ENCODE measurements at regions not wholly inside any gene's neighbourhood (a gene's known extent, or its start where the extent isn't known, plus 50 kb on each side); places are given as distances from the start of the nearest gene placed in this dataset.

DNA sequence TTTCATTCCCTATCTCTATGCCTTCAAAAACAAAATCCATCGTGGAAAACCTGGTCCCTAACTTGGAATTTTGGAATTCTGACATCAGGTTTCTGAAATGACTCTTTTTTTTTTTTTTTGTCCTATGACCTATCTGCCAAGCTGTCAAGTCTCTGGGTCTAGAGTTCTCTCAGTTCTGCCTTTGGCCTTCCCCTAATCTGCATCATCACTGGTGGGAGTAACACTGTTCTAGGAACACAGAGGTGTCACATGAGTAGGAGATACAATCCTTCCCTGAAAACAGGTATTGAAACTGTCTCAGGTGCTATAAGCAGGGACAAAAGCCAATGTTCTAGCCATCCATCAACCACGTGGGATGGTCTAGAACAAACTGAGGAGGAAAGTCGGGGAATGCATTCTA is 142.0 kb upstream of the ATP1B1 start:
- DNase-seq (ENCODE audit: low spot score), result no peak

- DNase-seq (ENCODE audit: low spot score), result no peak
Measured at GRCh38 chr1:168966217-168966616, 140.3 kb upstream of the ATP1B1 start.

DNA sequence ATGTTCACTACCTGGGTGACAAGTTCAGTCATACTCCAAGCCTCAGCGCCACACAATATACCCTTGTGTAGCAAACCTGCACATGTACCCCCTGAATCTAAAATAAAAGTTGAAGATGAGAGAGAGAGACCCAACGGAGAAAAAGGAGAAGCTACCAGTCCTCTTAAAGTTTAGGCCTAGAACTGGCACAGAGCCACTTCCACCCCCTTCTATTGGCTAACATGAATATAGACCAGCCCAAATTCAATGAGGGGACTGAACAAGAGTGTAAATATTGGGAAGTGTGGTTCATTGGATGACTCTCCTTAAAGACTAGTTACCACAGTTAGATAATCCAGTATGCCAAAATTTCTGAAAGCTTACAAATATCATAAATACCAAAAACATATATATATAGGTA is 139.9 kb upstream of the ATP1B1 start:
- no peak for DNase-seq (ENCODE audit: low spot score)

GRCh38 chr1:168970926-168971659 is 135.4 kb upstream of the ATP1B1 start:
- no peak for DNase-seq (ENCODE audit: low spot score)

DNA sequence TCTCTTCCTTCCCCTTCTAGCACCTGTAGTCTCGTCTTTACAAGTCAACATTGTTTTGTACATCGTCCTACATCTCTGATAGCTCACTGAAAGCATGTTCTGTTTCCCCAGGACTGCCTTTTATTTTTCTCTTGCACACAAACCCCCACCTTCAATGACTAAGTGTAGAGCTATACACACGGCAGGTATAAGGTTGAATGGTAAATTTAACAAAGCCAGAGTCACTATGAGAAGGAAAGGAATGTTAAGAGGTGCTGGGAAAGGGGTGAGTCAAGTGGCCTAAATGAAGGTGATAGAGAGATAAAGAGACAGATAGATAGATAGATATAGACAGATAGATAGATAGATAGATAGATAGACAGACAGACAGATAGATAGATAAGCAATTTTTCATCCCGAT is 134.3 kb upstream of the ATP1B1 start:
- no peak for DNase-seq (ENCODE audit: low spot score)

- no peak for DNase-seq (ENCODE audit: low spot score)
Measured at GRCh38 chr1:168972887-168973286, 133.6 kb upstream of the ATP1B1 start.

GRCh38 chr1:168974117-168974516 is 132.4 kb upstream of the ATP1B1 start:
- no peak for DNase-seq (ENCODE audit: low spot score)

DNA sequence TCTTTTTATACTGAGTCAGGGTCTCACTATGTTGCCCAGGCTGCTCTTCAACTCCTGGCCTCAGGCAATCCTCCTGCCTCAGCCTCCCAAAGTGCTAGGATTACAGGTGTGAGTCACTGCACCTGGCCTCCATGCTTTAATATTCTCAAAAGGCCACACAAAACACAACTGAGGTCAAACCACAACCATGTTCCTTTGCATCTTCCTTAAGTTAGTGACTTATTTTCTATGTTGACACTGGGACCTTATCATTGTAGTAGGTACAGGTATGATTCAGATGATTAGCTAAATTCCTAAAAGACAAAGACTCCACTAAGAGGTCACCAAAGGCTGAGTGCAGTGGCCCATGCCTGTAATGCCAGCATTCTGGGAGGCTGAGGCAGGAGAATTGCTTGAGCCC is 131.9 kb upstream of the ATP1B1 start:
- no peak for DNase-seq (ENCODE audit: low spot score)

DNA sequence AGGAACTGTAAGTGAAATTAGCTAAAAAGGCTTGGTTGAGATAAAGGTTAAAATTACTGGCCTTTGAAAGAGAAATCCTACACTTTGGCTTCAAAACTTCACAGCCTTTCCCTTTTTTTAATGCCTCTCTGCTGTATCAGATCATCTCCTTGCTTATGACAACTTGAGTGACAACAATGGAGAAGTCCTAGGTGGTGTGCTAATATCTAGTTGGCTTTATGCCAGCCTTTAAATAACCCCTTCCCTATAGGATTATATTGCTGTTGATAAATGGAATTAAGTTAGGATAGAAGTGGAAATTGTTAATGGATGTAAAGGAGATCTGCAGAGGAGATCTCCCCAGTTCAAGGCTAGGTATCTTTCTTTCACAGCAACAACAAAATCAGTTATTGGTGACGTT is 130.2 kb upstream of the ATP1B1 start:
- DNase-seq (ENCODE audit: low spot score), result no peak

- no peak for DNase-seq (ENCODE audit: low spot score)
Measured at GRCh38 chr1:168977618-168978017, 128.9 kb upstream of the ATP1B1 start.

DNA sequence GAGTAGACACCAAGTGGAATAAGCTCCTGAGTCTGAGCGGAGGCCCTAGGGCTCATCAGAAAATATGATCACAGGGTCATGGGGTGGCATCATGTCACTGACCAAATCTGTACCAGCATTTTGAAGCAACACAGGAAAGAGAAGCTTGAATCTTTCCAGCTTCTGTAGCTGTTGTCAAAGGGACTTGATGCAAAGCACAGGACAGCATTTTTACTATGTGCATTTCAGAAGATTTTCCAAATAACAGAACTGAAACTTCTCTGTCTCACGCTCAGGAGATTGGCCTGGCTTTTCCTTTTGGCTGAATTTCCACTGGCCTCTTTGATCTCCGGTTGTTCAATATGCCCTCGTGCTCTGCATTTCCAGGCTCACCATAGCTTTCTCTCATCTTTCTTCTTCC is 127.2 kb upstream of the ATP1B1 start:
- no peak for DNase-seq (ENCODE audit: low spot score)

GRCh38 chr1:168980180-168980579 is 126.3 kb upstream of the ATP1B1 start:
- no peak for DNase-seq (ENCODE audit: low spot score)

DNA sequence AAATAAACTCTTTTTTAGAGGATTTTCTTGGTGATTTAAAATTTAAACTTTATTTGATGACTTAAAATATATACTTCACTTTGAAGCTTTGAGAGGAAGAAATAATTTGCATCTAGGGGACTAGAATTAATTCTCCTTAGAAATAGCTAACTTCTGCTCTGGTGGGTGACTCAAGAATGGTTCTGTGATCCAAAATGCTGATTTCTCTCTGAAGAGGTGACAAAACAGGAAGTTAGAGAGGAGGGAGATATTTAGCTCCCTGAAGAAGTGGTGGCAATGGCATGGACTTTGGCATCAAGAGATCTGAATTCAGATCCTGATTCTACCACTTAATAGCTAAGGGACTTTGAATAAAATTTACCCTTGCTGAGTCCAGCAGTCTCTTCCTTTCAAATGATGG is 125.8 kb upstream of the ATP1B1 start:
- DNase-seq (ENCODE audit: low spot score), result no peak

DNA sequence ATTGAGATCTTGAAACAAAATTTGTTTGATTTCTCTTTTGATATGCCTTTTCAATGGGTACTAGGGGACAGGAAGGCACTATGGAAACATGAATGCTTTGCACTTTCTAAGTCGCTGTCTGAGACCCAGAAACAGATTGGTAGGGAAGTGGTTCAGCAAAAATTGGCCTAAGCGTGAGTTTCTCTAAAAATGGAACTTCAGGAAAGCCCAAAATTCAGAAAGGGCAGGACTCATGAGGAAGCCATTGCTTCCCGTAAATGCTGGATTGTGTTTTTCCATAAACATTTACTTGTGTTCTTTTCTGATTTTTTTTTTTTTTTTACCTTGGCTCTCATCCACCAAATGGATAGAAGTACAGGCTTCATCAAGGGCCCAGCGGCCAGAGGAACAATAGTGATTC is 123.7 kb upstream of the ATP1B1 start:
- no peak for DNase-seq (ENCODE audit: low spot score)

DNA sequence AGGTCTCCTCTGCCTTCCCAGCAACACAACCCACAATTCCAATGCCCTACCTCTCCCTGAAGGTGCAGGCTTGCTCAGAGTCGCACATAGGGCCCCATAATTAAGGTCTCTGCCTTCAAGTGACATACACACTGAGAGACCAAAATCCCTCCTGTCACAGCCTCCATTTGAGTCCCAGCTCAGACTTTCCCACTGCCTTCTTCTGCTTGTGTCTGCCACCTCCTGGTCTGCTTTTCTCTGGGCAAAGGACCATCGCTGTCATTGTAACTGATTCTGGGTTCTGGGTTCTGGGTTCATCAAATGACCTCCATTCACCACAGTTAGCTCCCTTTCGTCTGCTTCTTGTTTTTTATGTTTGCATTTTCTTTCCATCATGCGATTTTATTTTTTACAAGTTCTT is 119.2 kb upstream of the ATP1B1 start:
- DNase-seq (ENCODE audit: low spot score), result no peak

- DNase-seq (ENCODE audit: low spot score), result no peak
Measured at GRCh38 chr1:168987923-168988322, 118.6 kb upstream of the ATP1B1 start.

- DNase-seq (ENCODE audit: low spot score), result no peak
Measured at GRCh38 chr1:168989985-168990384, 116.5 kb upstream of the ATP1B1 start.

DNA sequence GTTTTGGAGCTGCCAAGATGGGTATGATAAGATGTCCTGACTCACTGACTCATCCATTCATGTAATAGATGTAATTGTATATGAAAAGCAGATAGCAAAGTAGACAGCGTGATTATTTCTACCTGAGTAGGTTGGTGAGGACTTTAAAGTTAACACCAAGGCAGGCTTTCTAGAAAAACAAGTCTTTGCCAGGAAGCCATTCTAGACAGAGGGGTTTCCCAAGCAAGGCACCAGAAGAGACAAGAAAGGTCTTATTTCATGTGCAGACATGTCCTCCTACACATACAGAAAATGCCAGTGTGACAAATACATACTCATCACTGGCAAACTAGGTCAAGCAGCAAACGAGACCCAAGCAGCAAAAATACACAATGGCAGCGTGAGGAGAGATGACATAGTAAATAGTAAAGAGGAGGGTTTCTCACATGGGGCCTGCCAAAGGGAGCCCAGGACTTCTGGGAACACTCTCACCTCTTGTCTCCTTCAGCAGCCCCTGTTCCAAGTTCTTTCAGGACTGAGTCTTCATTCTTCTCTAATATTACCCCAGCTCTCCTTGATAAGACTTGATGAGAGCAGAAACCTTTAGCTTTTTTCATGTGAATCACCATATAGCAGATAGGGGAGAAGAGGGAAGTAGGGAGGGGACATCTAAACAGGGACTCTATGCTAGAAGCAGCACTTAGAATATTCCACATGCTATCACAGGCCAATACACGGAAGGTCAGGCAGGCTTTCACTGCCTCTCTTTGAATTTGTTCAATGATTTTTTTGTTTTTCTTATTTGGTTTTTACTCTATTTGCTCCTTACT is 114.6 kb upstream of the ATP1B1 start:
- no peak for DNase-seq (ENCODE audit: low spot score)

DNA sequence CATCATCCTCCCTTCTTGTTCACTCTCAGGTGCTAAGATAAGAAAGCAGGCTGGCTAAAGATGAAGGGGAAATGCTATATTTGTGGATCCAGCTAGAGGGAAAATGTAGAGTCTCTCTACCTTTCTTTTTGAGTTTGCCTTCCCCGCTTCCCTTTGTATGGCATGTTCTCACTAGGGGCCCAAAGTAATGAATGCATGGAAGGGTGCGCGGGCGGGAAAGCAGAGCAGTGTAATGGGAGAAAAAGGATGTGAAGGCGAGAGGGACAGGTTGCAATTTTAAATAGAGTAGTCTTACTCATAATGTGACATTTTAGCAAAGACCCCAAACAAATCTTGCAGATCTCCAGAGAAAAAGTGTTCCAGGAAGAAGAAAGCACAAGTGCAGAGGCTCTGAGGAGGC is 105.1 kb upstream of the ATP1B1 start:
- no peak for DNase-seq (ENCODE audit: low spot score)

GRCh38 chr1:169003864-169004516 is 102.5 kb upstream of the ATP1B1 start:
- peak; percentile 31 for DNase-seq (ENCODE audit: low spot score)

DNA sequence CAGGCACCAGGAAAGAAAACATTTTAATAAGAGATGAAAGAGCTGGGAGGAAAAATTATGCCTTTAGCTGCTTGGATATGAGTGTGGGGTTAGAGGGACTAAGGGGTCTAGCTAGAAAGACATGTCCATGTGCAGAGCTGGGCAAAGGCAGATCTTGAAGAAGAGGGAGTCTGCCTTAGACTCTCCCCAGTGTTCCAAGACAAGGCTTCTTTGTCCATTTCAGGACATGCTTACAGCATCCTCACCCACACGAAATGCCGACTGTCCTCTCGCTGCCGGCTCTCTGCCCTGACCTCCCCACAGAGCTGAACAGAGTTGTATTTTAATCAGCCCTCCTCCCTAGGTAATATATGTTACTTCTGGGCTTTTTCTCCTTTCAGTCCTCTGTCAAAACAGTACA is 100.7 kb upstream of the ATP1B1 start:
- DNase-seq (ENCODE audit: low spot score), result no peak

GRCh38 chr1:169009666-169010065 is 96.8 kb upstream of the ATP1B1 start:
- DNase-seq (ENCODE audit: low spot score), result no peak

- no peak for DNase-seq (ENCODE audit: low spot score)
Measured at GRCh38 chr1:169012416-169012815, 94.1 kb upstream of the ATP1B1 start.

Data from H4 (cell line).